ENCODE measurements at regions not wholly inside any gene's neighbourhood (a gene's known extent, or its start where the extent isn't known, plus 50 kb on each side); places are given as distances from the start of the nearest gene placed in this dataset.

DNA sequence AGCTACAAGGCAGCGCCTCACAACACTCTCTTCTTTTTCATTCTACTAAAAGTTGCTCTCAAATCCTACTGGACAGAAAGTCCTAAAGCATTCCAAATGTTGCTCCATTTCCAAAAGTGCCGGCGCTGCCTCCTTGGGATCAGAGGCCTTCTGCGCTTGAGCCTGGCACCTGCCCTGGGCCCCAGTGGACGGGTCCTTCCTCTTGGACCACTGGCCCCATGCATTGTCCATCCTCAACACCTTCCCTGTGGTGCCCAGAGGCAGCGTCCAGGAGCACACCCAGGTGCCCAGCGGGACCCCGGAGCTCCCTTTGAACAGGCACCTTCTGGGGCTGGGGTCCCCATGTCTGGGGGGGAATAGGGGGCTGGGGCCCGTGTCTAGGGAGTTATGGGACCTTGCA, 205.2 kb downstream of the ERMARD start:
- no peak for TF ChIP-seq CTCF (IDR thresholded peaks at IDR 0.05)
- H3K4me1 ChIP-seq, result peaks cover 0 to 4% of the 10 kb centered on the region in 2 donors
- no peak overlapping the region for H3K27ac ChIP-seq
- DNase-seq (ENCODE audit: low spot score), result peak; percentile 18
- no peak overlapping the region for H3K4me3 ChIP-seq
- no peaks in the 10 kb centered on the region for H3K36me3 ChIP-seq
- H3K9me3 ChIP-seq, result no peaks in the 10 kb centered on the region
- no peaks in the 10 kb centered on the region for H3K27me3 ChIP-seq

GRCh38 chr6:169955731-169956437, 204.5 kb downstream of the ERMARD start:
- no peaks in the 10 kb centered on the region for H3K9me3 ChIP-seq
- H3K36me3 ChIP-seq, result no peaks in the 10 kb centered on the region
- no peaks in the 10 kb centered on the region for H3K4me1 ChIP-seq
- no peaks in the 10 kb centered on the region for H3K27me3 ChIP-seq
- no peak overlapping the region for H3K27ac ChIP-seq
- H3K4me3 ChIP-seq, result no peak overlapping the region
- peak; percentile 58 for DNase-seq (ENCODE audit: low spot score)
- TF ChIP-seq CTCF (IDR thresholded peaks at IDR 0.05), result no peak

- H3K27me3 ChIP-seq, result no peaks in the 10 kb centered on the region
- H3K4me3 ChIP-seq, result no peak overlapping the region
- no peaks in the 10 kb centered on the region for H3K4me1 ChIP-seq
- no peak for DNase-seq (ENCODE audit: low spot score)
- no peaks in the 10 kb centered on the region for H3K9me3 ChIP-seq
- H3K36me3 ChIP-seq, result no peaks in the 10 kb centered on the region
- no peak for TF ChIP-seq CTCF (IDR thresholded peaks at IDR 0.05)
- H3K27ac ChIP-seq, result no peak overlapping the region
These were observed 203.6 kb downstream of the ERMARD start for GRCh38 chr6:169954977-169955376.

DNA sequence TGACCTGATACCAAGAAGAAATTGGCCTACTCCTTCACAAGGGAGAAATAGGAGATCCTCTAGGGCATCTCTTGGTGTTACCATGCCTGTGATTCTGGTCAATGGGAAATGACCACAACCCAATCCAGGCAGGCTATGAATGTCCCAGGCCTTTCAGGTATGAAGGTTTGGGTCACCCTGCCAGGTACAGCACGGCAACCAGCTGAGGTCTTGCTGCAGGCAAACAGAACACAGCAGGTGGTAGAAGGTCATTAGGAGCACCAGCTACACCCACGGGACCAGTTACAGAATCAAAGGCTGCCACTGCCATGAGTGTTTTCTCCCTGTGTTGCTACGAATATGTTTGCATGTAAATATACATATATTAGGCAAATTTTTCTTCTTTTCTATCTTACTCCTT, 202.3 kb downstream of the ERMARD start:
- Histone ChIP-seq H3K27me3 (no peaks in the 10 kb centered on the region), H3K4me3 (no peak overlapping the region), H3K27ac (no peak overlapping the region), H3K36me3 (no peaks in the 10 kb centered on the region), H3K4me1 (no peaks in the 10 kb centered on the region), H3K9me3 (no peaks in the 10 kb centered on the region)
- TF ChIP-seq CTCF (IDR thresholded peaks at IDR 0.05), result no peak
- peak; percentile 52 for DNase-seq (ENCODE audit: low spot score)

DNA sequence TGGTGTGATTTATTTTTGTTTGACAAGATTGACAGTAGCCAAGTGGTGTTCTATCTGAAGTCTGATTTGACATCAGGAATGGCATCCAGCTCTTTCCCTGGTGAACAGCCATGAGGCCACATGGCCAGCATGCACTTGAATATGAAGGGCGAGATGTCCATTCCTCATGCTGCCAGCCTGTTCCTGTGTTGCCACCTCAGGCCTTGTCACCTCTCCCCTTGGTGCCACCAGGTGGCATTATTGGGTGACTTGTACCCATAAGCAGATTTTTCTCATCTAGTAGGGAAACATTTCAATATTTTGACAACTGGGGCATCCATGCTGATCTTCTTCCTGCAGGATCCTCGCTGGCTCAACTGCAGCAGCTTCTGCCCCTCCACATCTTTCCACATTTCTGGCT, 199.1 kb downstream of the ERMARD start:
- Histone ChIP-seq H3K27me3 (no peaks in the 10 kb centered on the region), H3K36me3 (no peaks in the 10 kb centered on the region), H3K4me1 (no peaks in the 10 kb centered on the region), H3K9me3 (no peaks in the 10 kb centered on the region), H3K4me3 (no peak overlapping the region), H3K27ac (no peak overlapping the region)
- peak; percentile 36 for DNase-seq (ENCODE audit: low spot score)
- TF ChIP-seq CTCF (IDR thresholded peaks at IDR 0.05), result peak; percentile 17 to 54

- DNase-seq (ENCODE audit: low spot score), result no peak
- H3K4me3 ChIP-seq, result no peak overlapping the region
These were observed 198.2 kb downstream of the ERMARD start for GRCh38 chr6:169949511-169950097.

More at GRCh38 chr6:169949511-169950097, 198.2 kb downstream of the ERMARD start:
- Histone ChIP-seq H3K36me3 (no peaks in the 10 kb centered on the region), H3K27ac (no peak overlapping the region), H3K27me3 (no peaks in the 10 kb centered on the region), H3K9me3 (no peaks in the 10 kb centered on the region), H3K4me1 (no peaks in the 10 kb centered on the region)
- no peak for TF ChIP-seq CTCF (IDR thresholded peaks at IDR 0.05)
